Nephron progenitor cell (in vitro differentiated cells): ENCODE measurements at regions not wholly inside any gene's neighbourhood (a gene's known extent, or its start where the extent isn't known, plus 50 kb on each side); places are given as distances from the start of the nearest gene placed in this dataset.

Experiments
- DNase-seq: peaks from one replicate; pipeline ENCODE4 v3.0.0; 2021
- H3K27ac Mint-ChIP-seq: 2 replicates; pipeline ENCODE4 v1.8.0; 2021; ENCODE audit warnings: mild to moderate bottlenecking, moderate library complexity, mixed read lengths
- H3K27me3 Mint-ChIP-seq: 2 replicates; pipeline ENCODE4 v1.8.0; 2021; ENCODE audit warnings: mild to moderate bottlenecking, low read depth, mixed read lengths; ENCODE audit not compliant: poor library complexity
- H3K36me3 Mint-ChIP-seq: 2 replicates; pipeline ENCODE4 v1.8.0; 2021; ENCODE audit warnings: low read depth, mixed read lengths
- H3K4me1 Mint-ChIP-seq: 2 replicates; pipeline ENCODE4 v1.8.0; 2021; ENCODE audit warnings: mixed read lengths
- H3K4me3 Mint-ChIP-seq: 2 replicates; pipeline ENCODE4 v1.8.0; 2021; ENCODE audit warnings: mild to moderate bottlenecking, moderate library complexity, mixed read lengths
- H3K9me3 Mint-ChIP-seq: 2 replicates; pipeline ENCODE4 v1.8.0; 2021; ENCODE audit warnings: mild to moderate bottlenecking, moderate library complexity, mixed read lengths
- CTCF ChIP-seq: fragments of 200-600 bp; sonication (generic); IDR thresholded peaks from 2 replicates; pipeline ENCODE4 v1.5.0; 2021; ENCODE audit warnings: antibody characterized with exemption

GRCh38 chr1:209420276-209420675, 163.2 kb upstream of the CAMK1G start:
- Mint-ChIP-seq H3K36me3 (no peaks in the 10 kb centered on the region), H3K9me3 (no peaks in the 10 kb centered on the region), H3K4me1 (peaks cover 62% of the 10 kb centered on the region), H3K27me3 (peaks cover 7% of the 10 kb centered on the region), H3K27ac (no peak overlapping the region), H3K4me3 (no peak overlapping the region)
- no peak for DNase-seq
- no peak for TF ChIP-seq CTCF

DNA sequence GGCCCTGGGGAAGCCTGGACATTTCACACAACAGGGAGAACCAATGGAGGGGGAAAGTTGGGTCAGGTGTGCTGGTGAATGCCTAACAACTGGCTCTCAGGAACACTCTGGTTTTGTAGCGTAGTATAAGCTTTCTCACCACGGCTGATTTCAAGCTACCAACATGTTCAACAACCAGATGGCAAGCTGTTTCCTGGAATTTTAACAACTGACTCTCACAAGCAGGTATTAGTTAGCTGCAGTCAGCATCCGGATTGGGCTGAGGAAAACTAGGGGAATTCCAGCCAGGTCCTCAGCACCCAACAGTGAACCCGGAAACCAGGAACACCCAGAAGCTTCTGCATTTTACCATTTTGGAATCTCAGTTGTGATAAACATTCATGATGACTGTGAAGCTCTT, 162.3 kb upstream of the CAMK1G start:
- H3K27ac Mint-ChIP-seq: no peak overlapping the region
- H3K9me3 Mint-ChIP-seq: no peaks in the 10 kb centered on the region
- H3K27me3 Mint-ChIP-seq: peaks cover 4% of the 10 kb centered on the region

DNA sequence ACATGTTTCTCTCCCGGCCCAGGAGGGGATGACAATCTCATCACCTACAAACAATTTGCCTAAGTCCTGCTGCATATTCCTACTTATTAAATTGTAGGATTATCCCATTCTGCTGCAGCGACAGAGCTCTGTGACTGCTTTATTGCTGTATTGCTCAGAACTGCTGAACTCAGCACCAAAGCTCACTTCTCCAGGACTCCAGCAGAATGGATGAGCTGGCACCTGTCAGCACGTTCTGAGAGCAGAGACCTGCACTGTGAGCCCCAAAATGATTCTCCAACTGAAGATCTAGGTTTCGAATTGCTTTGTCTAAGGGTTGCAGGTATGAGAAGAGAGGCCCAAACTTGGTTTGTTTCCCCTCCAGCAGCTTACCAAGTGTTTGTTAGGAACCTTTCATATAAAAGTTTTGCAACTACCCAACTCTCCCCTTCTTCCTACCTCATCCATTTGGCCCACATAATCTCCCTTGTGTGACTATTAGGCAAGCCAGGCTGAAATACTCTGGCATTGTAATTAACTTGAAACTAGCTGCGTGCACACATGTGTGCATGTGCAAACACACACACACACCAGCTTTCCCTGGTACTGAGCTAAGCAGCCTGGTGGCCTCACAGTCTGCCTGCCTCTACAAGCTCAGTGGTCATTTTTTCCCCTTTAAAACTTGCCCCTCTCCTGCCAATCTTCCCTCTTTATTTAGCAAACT, 161.4 kb upstream of the CAMK1G start:
- Mint-ChIP-seq H3K4me3 (no peak overlapping the region), H3K4me1 (peaks cover 64% of the 10 kb centered on the region), H3K27me3 (peaks cover 3% of the 10 kb centered on the region), H3K36me3 (no peaks in the 10 kb centered on the region), H3K27ac (no peak overlapping the region), H3K9me3 (no peaks in the 10 kb centered on the region)
- TF ChIP-seq CTCF: no peak
- no peak for DNase-seq

More for the DNA sequence above, 162.3 kb upstream of the CAMK1G start:
- Mint-ChIP-seq H3K36me3 (no peaks in the 10 kb centered on the region), H3K4me1 (peaks cover 66% of the 10 kb centered on the region), H3K4me3 (no peak overlapping the region)
- TF ChIP-seq CTCF: no peak
- DNase-seq: no peak

DNA sequence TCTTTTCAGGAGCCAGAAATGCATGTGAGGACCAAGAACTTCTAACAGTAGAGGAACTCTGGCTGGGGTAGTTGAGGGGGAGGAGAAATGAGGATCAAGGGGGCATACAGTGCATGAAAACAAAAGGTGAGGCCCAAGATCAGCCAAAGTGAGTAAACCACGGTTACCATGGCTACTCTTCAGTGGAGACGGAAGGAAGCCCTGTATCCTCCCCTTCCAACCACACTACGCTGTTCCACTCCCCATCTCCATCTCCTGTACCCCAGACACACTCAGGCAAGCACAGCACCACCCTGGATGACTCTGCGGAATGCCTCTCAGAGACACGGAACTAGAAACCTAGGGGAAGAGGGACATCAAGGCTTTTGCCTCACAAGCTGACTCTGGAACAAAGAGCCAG, 157.6 kb upstream of the CAMK1G start:
- H3K27ac Mint-ChIP-seq: no peak overlapping the region
- no peak for DNase-seq
- no peak overlapping the region for H3K4me3 Mint-ChIP-seq
- TF ChIP-seq CTCF: no peak
- H3K9me3 Mint-ChIP-seq: no peaks in the 10 kb centered on the region
- H3K27me3 Mint-ChIP-seq: peaks cover 4% of the 10 kb centered on the region
- H3K36me3 Mint-ChIP-seq: no peaks in the 10 kb centered on the region
- peaks cover 90% of the 10 kb centered on the region for H3K4me1 Mint-ChIP-seq

DNA sequence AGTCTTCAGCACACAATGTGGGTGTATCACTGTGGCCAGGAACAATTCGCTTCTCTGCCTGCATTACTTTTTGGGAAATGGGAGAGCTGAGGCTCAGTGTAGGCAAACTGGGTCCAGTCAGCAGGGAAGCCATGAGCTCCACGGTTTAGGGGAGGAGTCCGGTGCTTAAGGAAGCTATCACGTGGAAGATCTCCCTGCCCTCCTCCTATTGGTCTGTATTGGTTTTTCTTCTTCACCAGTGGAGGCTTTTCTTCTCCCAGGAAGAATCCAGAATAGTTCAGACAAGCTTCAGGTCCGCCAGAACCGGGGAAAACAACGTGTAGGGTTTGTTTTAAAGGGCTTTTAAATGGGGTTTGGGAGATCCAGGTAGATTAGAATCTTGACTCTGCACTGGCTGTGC, 156.2 kb upstream of the CAMK1G start:
- no peak for DNase-seq
- no peak for TF ChIP-seq CTCF
- H3K36me3 Mint-ChIP-seq: no peaks in the 10 kb centered on the region
- peaks cover 87% of the 10 kb centered on the region for H3K4me1 Mint-ChIP-seq
- H3K4me3 Mint-ChIP-seq: no peak overlapping the region
- no peak overlapping the region for H3K27ac Mint-ChIP-seq
- peaks cover 4% of the 10 kb centered on the region for H3K27me3 Mint-ChIP-seq
- H3K9me3 Mint-ChIP-seq: no peaks in the 10 kb centered on the region

DNA sequence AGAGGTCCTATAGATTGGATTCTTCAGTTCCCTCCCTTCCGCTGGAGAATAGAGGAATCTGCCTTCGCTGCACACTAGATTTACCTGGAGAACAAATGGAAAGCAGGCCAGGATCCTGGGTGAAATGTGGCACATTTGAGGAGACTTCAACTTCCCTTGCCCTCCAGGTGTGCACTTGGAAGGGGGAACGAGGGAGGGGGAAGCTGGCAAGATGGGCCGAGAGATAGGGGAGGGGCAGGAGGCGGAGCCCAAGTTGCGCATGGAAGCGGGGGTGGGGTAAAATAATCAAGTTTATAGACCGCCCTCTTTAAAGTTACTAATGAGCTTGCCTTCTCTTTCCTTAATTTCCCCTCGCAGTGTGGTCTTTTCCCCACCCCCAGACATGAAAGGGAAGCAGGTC, 155.7 kb upstream of the CAMK1G start:
- DNase-seq: no peak
- Mint-ChIP-seq H3K4me1 (peaks cover 87% of the 10 kb centered on the region), H3K27me3 (peaks cover 4% of the 10 kb centered on the region), H3K4me3 (peak overlapping the region; percentile 76), H3K9me3 (no peaks in the 10 kb centered on the region), H3K36me3 (no peaks in the 10 kb centered on the region), H3K27ac (peak overlapping the region; percentile 36)
- no peak for TF ChIP-seq CTCF
